Stomach (tissue), 8 donors: ENCODE measurements at regions not wholly inside any gene's neighbourhood (a gene's known extent, or its start where the extent isn't known, plus 50 kb on each side); places are given as distances from the start of the nearest gene placed in this dataset.

Experiments
- DNase-seq, 2 donors: peaks; one replicate each; pipeline versions ENCODE4 v3.0.0 to v3.0.0-alpha.2; 2013 to 2019
- H3K27ac ChIP-seq, 5 donors: fragments of 200-600 bp in 4 of 5; sonication (generic) in 4 of 5; one replicate each; pipeline ENCODE4 v1.5.1; 2013 to 2019; ENCODE audit warnings: mild to moderate bottlenecking in 1 of 5, moderate library complexity in 1 of 5
- H3K27me3 ChIP-seq, 3 donors: fragments of 200-600 bp; sonication (generic); one replicate each; pipeline ENCODE4 v1.5.1; 2017 to 2019; ENCODE audit warnings: mixed run types in 1 of 3
- H3K36me3 ChIP-seq, 4 donors: fragments of 200-600 bp; sonication (generic); 1 replicate in 3 of 4; 2 replicates in 1 of 4; pipeline ENCODE4 v1.5.1; 2016 to 2019
- H3K4me1 ChIP-seq, 4 donors: fragments of 200-600 bp; sonication (generic); one replicate each; pipeline ENCODE4 v1.5.1; 2016 to 2019
- H3K4me3 ChIP-seq, 4 donors: fragments of 200-600 bp; sonication (generic) in 3 of 4; one replicate each; pipeline ENCODE4 v1.5.1; 2016 to 2019; ENCODE audit warnings: mild to moderate bottlenecking in 1 of 4
- H3K9me3 ChIP-seq, 4 donors: fragments of 200-600 bp; sonication (generic); one replicate each; pipeline ENCODE4 v1.5.1; 2016 to 2019
- CTCF ChIP-seq, 7 experiments: fragments of 450-650 bp in 4 of 7; fragments of 200-600 bp in 3 of 7; sonication (generic) in 3 of 7; IDR thresholded peaks; one replicate each; pipeline ENCODE4 v1.5.1; 2016 to 2019; ENCODE audit warnings: antibody characterized with exemption in 7 of 7, control low read depth in 2 of 7, mild to moderate bottlenecking in 1 of 7
- EP300 ChIP-seq: sonication (generic); formaldehyde crosslinking; IDR thresholded peaks from one replicate; pipeline ENCODE4 v1.6.1; 2017; ENCODE audit warnings: antibody characterized with exemption
- POLR2A ChIP-seq, 4 donors: fragments of 450-650 bp; IDR thresholded peaks; one replicate each; pipeline ENCODE4 v1.6.1; 2016; ENCODE audit warnings: antibody characterized with exemption in 4 of 4, control low read depth in 2 of 4, mild to moderate bottlenecking in 1 of 4, moderate library complexity in 1 of 4
- POLR2AphosphoS5 ChIP-seq, 3 donors: sonication (generic); formaldehyde crosslinking; IDR thresholded peaks; one replicate each; pipeline ENCODE4 v1.6.1; 2016; ENCODE audit warnings: antibody characterized with exemption in 3 of 3
- WGBS, 5 donors: extraction: QIAGEN DNeasy Blood & Tissue Kit in 3 of 5; methylation state at CpG; one replicate each; pipeline versions ENCODE4 v1.1.5 to v1.1.7; 2013 to 2018; 5-methylcytosine and 5-hydroxymethylcytosine counted together
- intact Hi-C: fragments of 100-400 bp; cut with DNase I; formaldehyde crosslinking; loops from one replicate; pipeline ENCODE4 v1.15.1; 2023; ENCODE audit warnings: low total_unique reads
- donor health status: healthy with polysubstance abuse.
- donor health status: Bipolar disorder and iron deficiency.
- donor health status: healthy.

DNA sequence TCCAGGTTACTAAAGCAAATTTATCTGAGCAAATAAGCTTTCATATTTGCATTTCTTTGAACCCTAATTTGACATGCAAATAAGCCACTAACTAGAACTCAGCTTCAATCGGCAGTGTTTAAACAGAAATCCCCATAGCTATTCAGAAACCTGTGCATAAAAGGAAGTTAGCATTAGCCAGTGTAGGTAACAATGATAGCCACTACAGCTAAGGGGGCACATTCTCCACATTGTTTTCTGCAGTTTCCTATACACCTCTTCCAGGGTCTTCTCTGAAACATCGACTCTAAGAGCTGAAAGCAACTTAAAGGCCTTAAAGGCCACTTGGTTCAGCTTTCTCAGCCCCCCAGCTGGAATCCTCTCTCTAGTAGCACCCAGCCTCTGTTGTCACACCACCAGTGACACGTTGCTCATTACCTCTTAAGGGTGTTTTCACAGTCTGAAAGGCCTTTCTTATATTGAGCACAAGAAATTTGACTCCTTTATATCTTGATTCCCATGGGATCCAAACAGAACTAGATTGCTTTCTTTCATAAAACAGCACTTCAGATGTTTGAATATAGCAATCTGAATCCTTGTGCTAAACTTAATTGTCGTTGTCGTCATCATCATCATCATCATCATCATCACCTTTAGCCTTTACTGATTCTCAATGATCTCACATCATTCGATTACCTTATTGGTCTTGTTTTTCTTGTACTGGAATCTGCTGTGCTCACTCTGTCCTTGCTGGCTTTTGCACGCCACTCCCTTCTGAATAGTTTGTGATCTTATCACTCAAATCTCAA is 93.9 kb upstream of the DAB1 start:
- no peak overlapping the region for H3K27ac ChIP-seq
- no peaks in the 10 kb centered on the region for H3K9me3 ChIP-seq
- H3K4me1 ChIP-seq, result no peaks in the 10 kb centered on the region
- no peaks in the 10 kb centered on the region for H3K27me3 ChIP-seq
- intact Hi-C loops, result no loop called here
- TF ChIP-seq POLR2AphosphoS5 (IDR thresholded peaks at IDR 0.05) (no peak), CTCF (IDR thresholded peaks at IDR 0.05) (no peak), EP300 (no peak), POLR2A (IDR thresholded peaks at IDR 0.05) (no peak)
- DNase-seq, result no peak
- H3K4me3 ChIP-seq, result no peak overlapping the region
- H3K36me3 ChIP-seq, result no peaks in the 10 kb centered on the region
- 53 to 72% (median 57%) methylated on average over 7 of the region's 7 CpGs for WGBS, 5 donors

- DNase-seq, result no peak
- TF ChIP-seq POLR2A (IDR thresholded peaks at IDR 0.05) (no peak), EP300 (no peak), CTCF (IDR thresholded peaks at IDR 0.05) (no peak), POLR2AphosphoS5 (IDR thresholded peaks at IDR 0.05) (no peak)
- no peaks in the 10 kb centered on the region for H3K27me3 ChIP-seq
- no peaks in the 10 kb centered on the region for H3K9me3 ChIP-seq
- no peaks in the 10 kb centered on the region for H3K36me3 ChIP-seq
- no peak overlapping the region for H3K4me3 ChIP-seq
- H3K4me1 ChIP-seq, result no peaks in the 10 kb centered on the region
- no peak overlapping the region for H3K27ac ChIP-seq
- 39 to 76% (median 53%) methylated on average over 1 of the region's 1 CpG for WGBS, 5 donors
- intact Hi-C loops, result no loop called here
Observed at GRCh38 chr1:57512386-57512785, 88.5 kb upstream of the DAB1 start.

- TF ChIP-seq POLR2A (IDR thresholded peaks at IDR 0.05) (no peak), EP300 (no peak), CTCF (IDR thresholded peaks at IDR 0.05) (no peak), POLR2AphosphoS5 (IDR thresholded peaks at IDR 0.05) (no peak)
- intact Hi-C loops, result no loop called here
- 78 to 88% (median 83%) methylated on average over 5 of the region's 5 CpGs for WGBS, 5 donors
Observed at GRCh38 chr1:57506941-57507340, 83.1 kb upstream of the DAB1 start.

GRCh38 chr1:57503337-57503736 is 79.5 kb upstream of the DAB1 start:
- no peak overlapping the region for H3K4me3 ChIP-seq
- no peaks in the 10 kb centered on the region for H3K4me1 ChIP-seq
- peaks cover 0 to 5% (median 0%) of the 10 kb centered on the region in 3 donors for H3K27me3 ChIP-seq
- intact Hi-C loops, result no loop called here
- no peaks in the 10 kb centered on the region for H3K36me3 ChIP-seq
- WGBS, 5 donors, result 82 to 98% (median 90%) methylated on average over 1 of the region's 1 CpG
- no peak for TF ChIP-seq POLR2AphosphoS5 (IDR thresholded peaks at IDR 0.05)
- TF ChIP-seq CTCF (IDR thresholded peaks at IDR 0.05), result no peak
- TF ChIP-seq EP300, result no peak
- no peak for TF ChIP-seq POLR2A (IDR thresholded peaks at IDR 0.05)
- no peak overlapping the region for H3K27ac ChIP-seq
- no peak for DNase-seq
- no peaks in the 10 kb centered on the region for H3K9me3 ChIP-seq

More at GRCh38 chr1:57506941-57507340, 83.1 kb upstream of the DAB1 start:
- H3K9me3 ChIP-seq, result no peaks in the 10 kb centered on the region
- no peaks in the 10 kb centered on the region for H3K4me1 ChIP-seq
- DNase-seq, result no peak
- H3K27me3 ChIP-seq, result no peaks in the 10 kb centered on the region
- no peak overlapping the region for H3K27ac ChIP-seq
- no peak overlapping the region for H3K4me3 ChIP-seq
- H3K36me3 ChIP-seq, result no peaks in the 10 kb centered on the region
